ENCODE measurements at regions not wholly inside any gene's neighbourhood (a gene's known extent, or its start where the extent isn't known, plus 50 kb on each side); places are given as distances from the start of the nearest gene placed in this dataset.

- Histone ChIP-seq H3K9me3 (no peaks in the 10 kb centered on the region), H3K36me3 (no peaks in the 10 kb centered on the region), H3K4me3 (no peak overlapping the region), H3K27ac (replicated peaks in 1 of 4) (no peak overlapping the region), H3K4me1 (no peaks in the 10 kb centered on the region), H3K27me3 (no peaks in the 10 kb centered on the region)
- no peak for TF ChIP-seq POLR2AphosphoS5 (IDR thresholded peaks at IDR 0.05)
- TF ChIP-seq POLR2A (IDR thresholded peaks at IDR 0.05; ENCODE audit: low read depth): no peak
- no peak for TF ChIP-seq CTCF (IDR thresholded peaks at IDR 0.05)
- TF ChIP-seq EP300 (IDR thresholded peaks at IDR 0.05): no peak
- no peak for DNase-seq (ENCODE audit: extremely low spot score)
- intact Hi-C loops (cut with DNase I): no loop called here
- WGBS: 81% methylated on average over 3 of the region's 3 CpGs
These were observed 678.4 kb upstream of the RGMB start for GRCh38 chr5:98095072-98095471.

GRCh38 chr5:98096155-98096554 lies 677.3 kb upstream of the RGMB start:
- Histone ChIP-seq H3K36me3 (no peaks in the 10 kb centered on the region), H3K9me3 (no peaks in the 10 kb centered on the region), H3K4me1 (no peaks in the 10 kb centered on the region), H3K27me3 (no peaks in the 10 kb centered on the region), H3K27ac (replicated peaks in 1 of 4) (no peak overlapping the region), H3K4me3 (no peak overlapping the region)
- TF ChIP-seq POLR2A (IDR thresholded peaks at IDR 0.05; ENCODE audit: low read depth) (no peak), EP300 (IDR thresholded peaks at IDR 0.05) (no peak), CTCF (IDR thresholded peaks at IDR 0.05) (no peak), POLR2AphosphoS5 (IDR thresholded peaks at IDR 0.05) (no peak)
- intact Hi-C loops (cut with DNase I): no loop called here
- 70% methylated on average over 1 of the region's 1 CpG for WGBS
- DNase-seq (ENCODE audit: extremely low spot score): no peak

- H3K27me3 ChIP-seq: no peaks in the 10 kb centered on the region
- intact Hi-C loops (cut with DNase I): no loop called here
- no peak overlapping the region for H3K27ac ChIP-seq (replicated peaks in 1 of 4)
- WGBS: 66% methylated on average over 3 of the region's 3 CpGs
- DNase-seq (ENCODE audit: extremely low spot score): no peak
- TF ChIP-seq CTCF (IDR thresholded peaks at IDR 0.05) (no peak), EP300 (IDR thresholded peaks at IDR 0.05) (no peak), POLR2AphosphoS5 (IDR thresholded peaks at IDR 0.05) (no peak), POLR2A (IDR thresholded peaks at IDR 0.05; ENCODE audit: low read depth) (no peak)
- H3K4me1 ChIP-seq: no peaks in the 10 kb centered on the region
- no peaks in the 10 kb centered on the region for H3K9me3 ChIP-seq
- H3K4me3 ChIP-seq: no peak overlapping the region
- no peaks in the 10 kb centered on the region for H3K36me3 ChIP-seq
These were observed 673.9 kb upstream of the RGMB start for GRCh38 chr5:98099448-98100105.

- H3K27ac ChIP-seq (replicated peaks in 1 of 4): no peak overlapping the region
- H3K4me3 ChIP-seq: no peak overlapping the region
- no peak for DNase-seq (ENCODE audit: extremely low spot score)
- no peaks in the 10 kb centered on the region for H3K4me1 ChIP-seq
- no peaks in the 10 kb centered on the region for H3K36me3 ChIP-seq
- H3K27me3 ChIP-seq: no peaks in the 10 kb centered on the region
- TF ChIP-seq POLR2A (IDR thresholded peaks at IDR 0.05; ENCODE audit: low read depth): no peak
- no peak for TF ChIP-seq POLR2AphosphoS5 (IDR thresholded peaks at IDR 0.05)
- TF ChIP-seq CTCF (IDR thresholded peaks at IDR 0.05): no peak
- TF ChIP-seq EP300 (IDR thresholded peaks at IDR 0.05): no peak
- intact Hi-C loops (cut with DNase I): no loop called here
- H3K9me3 ChIP-seq: no peaks in the 10 kb centered on the region
These were observed 672.3 kb upstream of the RGMB start for GRCh38 chr5:98101131-98101530.

- TF ChIP-seq POLR2A (IDR thresholded peaks at IDR 0.05; ENCODE audit: low read depth) (no peak), CTCF (IDR thresholded peaks at IDR 0.05) (no peak), EP300 (IDR thresholded peaks at IDR 0.05) (no peak), POLR2AphosphoS5 (IDR thresholded peaks at IDR 0.05) (no peak)
- 68% methylated on average over 3 of the region's 3 CpGs for WGBS
- intact Hi-C loops (cut with DNase I): no loop called here
- Histone ChIP-seq H3K27ac (replicated peaks in 1 of 4) (no peak overlapping the region), H3K9me3 (no peaks in the 10 kb centered on the region), H3K4me3 (no peak overlapping the region), H3K4me1 (no peaks in the 10 kb centered on the region), H3K27me3 (no peaks in the 10 kb centered on the region), H3K36me3 (no peaks in the 10 kb centered on the region)
- no peak for DNase-seq (ENCODE audit: extremely low spot score)
These were observed 670.5 kb upstream of the RGMB start for GRCh38 chr5:98102936-98103335.
